ENCODE measurements at regions not wholly inside any gene's neighbourhood (a gene's known extent, or its start where the extent isn't known, plus 50 kb on each side); places are given as distances from the start of the nearest gene placed in this dataset.
A peak's percentile ranks its signal among the peaks of the same experiment; 100 is the strongest.

DNA sequence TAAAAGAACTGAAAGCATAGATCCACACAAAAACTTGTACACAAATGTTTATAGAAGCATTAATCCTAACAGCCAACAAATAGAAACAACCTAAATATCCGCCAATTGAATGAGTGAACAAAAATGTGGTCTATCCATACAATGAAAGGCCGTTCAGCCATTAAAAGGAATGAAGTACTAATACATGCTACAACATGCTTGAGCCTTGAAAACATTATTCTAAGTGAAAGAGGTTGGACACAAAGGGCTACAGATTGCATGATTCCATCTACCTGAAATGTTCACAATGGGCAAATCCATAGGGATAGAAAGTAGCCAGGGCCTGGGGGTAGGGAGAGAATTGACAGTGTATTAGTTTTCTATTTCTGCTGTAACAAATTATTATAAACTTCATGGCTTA lies 169.2 kb downstream of the SPCS3 start:
- WGBS, 2 donors = 87 to 91% methylated on average over 2 of the region's 2 CpGs
- no peak for ATAC-seq
- intact Hi-C loops (cut with DNase I) = no loop called here

DNA sequence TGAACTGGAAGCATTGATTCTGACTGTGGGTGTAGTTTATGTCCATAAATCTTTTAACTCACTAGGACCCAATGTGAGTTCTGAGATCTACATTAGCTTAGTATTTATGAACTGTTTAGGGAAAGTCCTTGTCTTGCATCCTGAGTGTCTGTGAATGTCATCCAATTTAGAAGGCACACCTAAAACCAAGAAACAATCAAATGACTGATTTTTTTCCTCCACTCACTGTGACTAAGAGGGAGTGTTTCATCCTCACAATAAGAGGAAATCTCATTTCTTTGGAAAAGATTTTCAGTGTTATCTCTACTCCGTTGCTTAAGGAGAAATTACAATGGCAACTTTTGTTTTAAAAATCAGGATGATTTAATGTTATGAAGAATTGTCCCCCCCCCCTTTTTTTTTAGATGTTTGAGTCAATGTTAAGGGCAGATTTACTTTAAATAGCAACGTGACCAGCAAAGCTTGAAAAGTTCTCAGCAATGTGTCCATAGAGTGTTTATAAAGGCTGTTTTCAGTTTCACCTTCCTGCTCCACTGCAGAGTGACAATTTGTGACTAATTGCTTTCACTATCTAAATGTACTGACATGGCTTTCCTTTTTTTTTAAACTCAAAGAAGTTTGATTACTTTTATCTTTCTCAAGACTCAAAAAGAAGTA lies 173.0 kb downstream of the SPCS3 start:
- intact Hi-C loops (cut with DNase I) = loop anchor here in 2 of 10 donors (2.0 to 10.0 kb wide), 3 partner anchors 108 to 298 kb away; no protein-coding TSS in a partner anchor
- 24 to 34% methylated on average over 2 of the region's 2 CpGs for WGBS, 2 donors
- ATAC-seq (peak in 6 of 8 donors; percentile 71 to 92 (median 83)), DNase-seq (no peak)
- Histone ChIP-seq H3K4me1 (peaks cover 0 to 8% (median 0%) of the 10 kb centered on the region in 9 donors), H3K36me3 (no peaks in the 10 kb centered on the region), H3K27me3 (no peaks in the 10 kb centered on the region), H3K27ac (peak overlapping the region in 8 of 10 donors; percentile 6 to 77 (median 60)), H3K4me3 (peak overlapping the region in 1 of 10 donors; percentile 12), H3K9me3 (peaks cover 0 to 12% (median 0%) of the 10 kb centered on the region in 11 donors)
- TF ChIP-seq, protein P1, sequence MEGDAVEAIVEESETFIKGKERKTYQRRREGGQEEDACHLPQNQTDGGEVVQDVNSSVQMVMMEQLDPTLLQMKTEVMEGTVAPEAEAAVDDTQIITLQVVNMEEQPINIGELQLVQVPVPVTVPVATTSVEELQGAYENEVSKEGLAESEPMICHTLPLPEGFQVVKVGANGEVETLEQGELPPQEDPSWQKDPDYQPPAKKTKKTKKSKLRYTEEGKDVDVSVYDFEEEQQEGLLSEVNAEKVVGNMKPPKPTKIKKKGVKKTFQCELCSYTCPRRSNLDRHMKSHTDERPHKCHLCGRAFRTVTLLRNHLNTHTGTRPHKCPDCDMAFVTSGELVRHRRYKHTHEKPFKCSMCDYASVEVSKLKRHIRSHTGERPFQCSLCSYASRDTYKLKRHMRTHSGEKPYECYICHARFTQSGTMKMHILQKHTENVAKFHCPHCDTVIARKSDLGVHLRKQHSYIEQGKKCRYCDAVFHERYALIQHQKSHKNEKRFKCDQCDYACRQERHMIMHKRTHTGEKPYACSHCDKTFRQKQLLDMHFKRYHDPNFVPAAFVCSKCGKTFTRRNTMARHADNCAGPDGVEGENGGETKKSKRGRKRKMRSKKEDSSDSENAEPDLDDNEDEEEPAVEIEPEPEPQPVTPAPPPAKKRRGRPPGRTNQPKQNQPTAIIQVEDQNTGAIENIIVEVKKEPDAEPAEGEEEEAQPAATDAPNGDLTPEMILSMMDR (IDR thresholded peaks at IDR 0.05) = no peak

More for the DNA sequence above, 169.2 kb downstream of the SPCS3 start:
- Histone ChIP-seq H3K27ac (no peak overlapping the region), H3K9me3 (no peaks in the 10 kb centered on the region), H3K4me3 (no peak overlapping the region), H3K4me1 (peaks cover 0 to 7% (median 0%) of the 10 kb centered on the region in 9 donors), H3K27me3 (no peaks in the 10 kb centered on the region), H3K36me3 (no peaks in the 10 kb centered on the region)
- TF ChIP-seq, protein P1 (IDR thresholded peaks at IDR 0.05) = no peak
- DNase-seq = no peak

DNA sequence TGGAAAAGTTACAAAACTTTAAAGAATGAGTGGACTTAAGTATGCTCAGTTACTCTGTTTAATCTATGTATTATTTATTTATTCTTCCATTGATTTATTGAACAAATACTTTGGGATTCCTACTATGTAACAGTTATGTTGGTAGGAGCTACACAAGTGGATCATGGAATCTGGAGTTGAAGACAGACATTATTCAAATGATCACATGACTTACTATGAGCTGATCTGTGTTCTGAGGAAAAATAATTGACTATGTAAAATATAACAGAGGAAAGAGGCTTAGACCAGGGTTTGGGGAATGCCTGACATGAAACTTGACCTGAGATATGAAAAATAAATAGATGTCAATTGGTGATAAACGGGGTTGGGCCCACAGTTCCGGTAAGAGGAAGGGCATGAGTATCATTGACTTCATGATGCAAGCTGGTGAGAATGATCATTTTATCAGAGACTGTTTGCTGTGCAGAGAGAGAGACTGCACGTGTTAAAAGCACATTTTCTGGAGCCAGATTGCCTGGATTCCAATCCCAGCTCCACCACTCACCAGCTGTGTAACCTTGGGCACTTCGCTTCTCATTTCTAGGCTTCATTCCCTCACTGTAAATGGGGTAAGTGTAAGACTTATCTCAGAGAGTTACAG lies 179.0 kb downstream of the SPCS3 start:
- intact Hi-C loops (cut with DNase I) = loop anchor here in 1 of 10 donors (10.0 kb wide), 1 partner anchor 114 kb away; no protein-coding TSS in a partner anchor
- no peak for ATAC-seq
- Histone ChIP-seq H3K36me3 (no peaks in the 10 kb centered on the region), H3K4me1 (peaks cover 0 to 4% (median 0%) of the 10 kb centered on the region in 9 donors), H3K4me3 (no peak overlapping the region), H3K9me3 (peaks cover 0 to 12% (median 0%) of the 10 kb centered on the region in 11 donors), H3K27me3 (no peaks in the 10 kb centered on the region), H3K27ac (no peak overlapping the region)
- 48 to 50% methylated on average over 4 of the region's 4 CpGs for WGBS, 2 donors
- TF ChIP-seq, protein P1 (IDR thresholded peaks at IDR 0.05) = no peak
- no peak for DNase-seq

DNA sequence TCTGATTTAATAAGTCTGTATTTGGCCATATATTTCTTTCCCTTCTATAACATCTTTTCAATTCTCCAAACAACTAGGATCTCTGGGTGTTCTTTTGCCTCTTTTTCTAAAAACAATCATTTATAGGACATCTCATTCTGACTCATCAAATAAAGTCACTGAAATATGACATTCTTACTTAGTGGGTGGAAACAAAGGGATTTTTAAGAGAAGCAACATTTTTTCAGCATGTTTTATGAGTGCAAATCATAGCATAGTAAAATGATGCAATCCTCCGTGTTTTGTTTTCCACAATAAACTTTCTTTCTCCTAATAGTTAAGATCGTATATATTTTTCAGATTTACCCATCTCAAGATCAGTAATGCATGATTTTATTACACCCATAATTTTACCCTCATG lies 179.8 kb downstream of the SPCS3 start:
- DNase-seq (no peak), ATAC-seq (no peak)
- no peaks in the 10 kb centered on the region for H3K27me3 ChIP-seq
- no peak overlapping the region for H3K27ac ChIP-seq
- TF ChIP-seq, protein P1 (IDR thresholded peaks at IDR 0.05) = no peak
- intact Hi-C loops (cut with DNase I) = loop anchor here in 1 of 10 donors (10.0 kb wide), 1 partner anchor 115 kb away; no protein-coding TSS in a partner anchor
- no peak overlapping the region for H3K4me3 ChIP-seq
- WGBS, 2 donors = 77 to 84% methylated on average over 2 of the region's 2 CpGs
- H3K4me1 ChIP-seq = no peaks in the 10 kb centered on the region
- H3K9me3 ChIP-seq = peaks cover 0 to 12% (median 0%) of the 10 kb centered on the region in 11 donors
- H3K36me3 ChIP-seq = no peaks in the 10 kb centered on the region
